MG63 (cell line): ENCODE measurements at regions not wholly inside any gene's neighbourhood (a gene's known extent, or its start where the extent isn't known, plus 50 kb on each side); places are given as distances from the start of the nearest gene placed in this dataset.
A peak's percentile ranks its signal among the peaks of the same experiment; 100 is the strongest.

Experiments used
- DNase-seq: peaks from one replicate; pipeline ENCODE4 v3.0.0-alpha.2; 2020
- H3K27me3 ChIP-seq: fragments of 250-450 bp; sonication (Bioruptor Pico); 2 replicates; pipeline ENCODE4 v1.5.1; 2020; ENCODE audit warnings: mild to moderate bottlenecking, moderate library complexity
- H3K36me3 ChIP-seq: fragments of 250-450 bp; sonication (Bioruptor Pico); 2 replicates; pipeline ENCODE4 v1.5.1; 2020; ENCODE audit warnings: mild to moderate bottlenecking, moderate library complexity
- H3K4me3 ChIP-seq: fragments of 250-450 bp; sonication (Bioruptor Pico); 2 replicates; pipeline ENCODE4 v1.5.1; 2020; ENCODE audit warnings: mild to moderate bottlenecking, moderate library complexity
- H3K9me3 ChIP-seq: fragments of 250-450 bp; sonication (Bioruptor Pico); 2 replicates; pipeline ENCODE4 v1.5.1; 2020; ENCODE audit warnings: mild to moderate bottlenecking, moderate library complexity

GRCh38 chr7:153324094-153324493 lies 564.5 kb downstream of the ACTR3B start:
- no peak for DNase-seq
- Histone ChIP-seq H3K27me3 (no peaks in the 10 kb centered on the region), H3K4me3 (no peak overlapping the region)

DNA sequence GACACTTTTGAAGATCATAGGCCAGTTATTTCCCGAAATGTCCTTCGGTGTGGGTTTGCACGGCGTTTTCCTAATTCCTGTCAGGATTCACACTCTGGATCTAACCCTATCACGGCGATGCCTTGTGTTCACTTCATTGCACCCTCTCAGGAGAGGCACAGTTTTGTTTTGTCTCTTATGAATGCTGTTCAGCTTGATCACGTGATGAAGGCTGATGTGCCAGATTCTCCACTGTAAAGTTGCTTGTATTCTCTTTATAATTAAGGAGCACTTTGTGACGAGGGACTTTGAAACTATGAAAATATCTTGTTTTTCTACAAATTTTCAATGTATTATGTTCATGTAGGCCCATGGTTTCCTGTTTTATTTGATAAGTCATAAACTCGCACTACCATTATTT lies 568.1 kb downstream of the ACTR3B start:
- Histone ChIP-seq H3K36me3 (no peaks in the 10 kb centered on the region), H3K9me3 (no peaks in the 10 kb centered on the region), H3K4me3 (no peak overlapping the region), H3K27me3 (no peaks in the 10 kb centered on the region)
- DNase-seq, result no peak

More at GRCh38 chr7:153324094-153324493, 564.5 kb downstream of the ACTR3B start:
- no peaks in the 10 kb centered on the region for H3K36me3 ChIP-seq
- no peaks in the 10 kb centered on the region for H3K9me3 ChIP-seq

DNA sequence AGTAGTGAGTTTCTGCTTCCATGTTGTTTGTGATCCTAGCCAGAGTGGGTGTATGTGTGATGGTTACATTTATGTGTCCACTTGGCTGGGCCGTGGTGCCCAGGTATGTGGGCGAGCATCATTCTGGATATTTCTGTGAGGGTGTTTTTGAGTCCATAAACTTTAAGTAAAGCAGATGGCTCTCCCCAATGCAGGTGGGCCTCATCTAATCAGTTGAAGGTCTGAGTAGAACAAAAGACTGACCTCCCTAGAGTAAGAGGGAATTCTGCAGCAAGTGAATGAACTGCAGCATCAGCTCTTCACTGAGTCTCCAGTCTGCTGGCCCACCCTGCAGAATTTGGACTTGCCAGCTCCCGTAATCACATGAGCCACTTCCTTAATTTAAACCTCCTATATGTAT lies 571.9 kb downstream of the ACTR3B start:
- Histone ChIP-seq H3K4me3 (no peak overlapping the region), H3K36me3 (no peaks in the 10 kb centered on the region), H3K9me3 (no peaks in the 10 kb centered on the region), H3K27me3 (no peaks in the 10 kb centered on the region)
- DNase-seq, result no peak

GRCh38 chr7:153354071-153354470 lies 594.5 kb downstream of the ACTR3B start:
- Histone ChIP-seq H3K36me3 (no peaks in the 10 kb centered on the region), H3K9me3 (no peaks in the 10 kb centered on the region), H3K27me3 (no peaks in the 10 kb centered on the region), H3K4me3 (no peak overlapping the region)
- no peak for DNase-seq

GRCh38 chr7:153370092-153370491 lies 610.5 kb downstream of the ACTR3B start:
- H3K36me3 ChIP-seq, result no peaks in the 10 kb centered on the region
- DNase-seq, result no peak
- no peak overlapping the region for H3K4me3 ChIP-seq
- no peaks in the 10 kb centered on the region for H3K27me3 ChIP-seq
- no peaks in the 10 kb centered on the region for H3K9me3 ChIP-seq

- Histone ChIP-seq H3K27me3 (no peaks in the 10 kb centered on the region), H3K36me3 (no peaks in the 10 kb centered on the region), H3K9me3 (no peaks in the 10 kb centered on the region), H3K4me3 (no peak overlapping the region)
- DNase-seq, result no peak
These were observed 621.1 kb downstream of the ACTR3B start for GRCh38 chr7:153380636-153381035.

- Histone ChIP-seq H3K4me3 (peak overlapping the region; percentile 21; the same call in 1 of the 2 replicates), H3K36me3 (no peaks in the 10 kb centered on the region), H3K9me3 (no peaks in the 10 kb centered on the region), H3K27me3 (no peaks in the 10 kb centered on the region)
- DNase-seq, result peak; percentile 11
These were observed 621.9 kb downstream of the ACTR3B start for GRCh38 chr7:153381275-153382040.

DNA sequence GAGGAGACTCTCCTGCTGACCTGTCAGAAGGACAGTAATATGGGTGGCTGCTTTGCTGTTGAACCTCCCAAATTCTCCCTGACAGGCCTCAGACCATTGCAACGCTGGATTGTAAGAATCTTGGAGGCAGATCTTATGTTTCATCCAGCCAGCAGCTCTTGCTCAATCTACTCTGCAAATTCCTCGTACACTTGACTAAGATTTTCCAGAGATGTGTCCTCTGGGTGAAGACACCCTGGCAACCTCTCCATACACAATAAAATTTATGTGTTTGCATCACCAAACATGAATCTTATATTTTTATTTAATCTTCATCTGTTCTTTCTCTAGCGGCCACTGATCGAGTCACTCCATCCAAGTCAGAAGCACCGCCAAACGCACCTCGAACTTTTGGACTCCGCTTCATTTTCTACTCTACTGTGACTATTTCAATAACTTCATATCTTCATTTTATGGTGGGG lies 623.1 kb downstream of the ACTR3B start:
- Histone ChIP-seq H3K36me3 (no peaks in the 10 kb centered on the region), H3K9me3 (no peaks in the 10 kb centered on the region), H3K4me3 (no peak overlapping the region), H3K27me3 (no peaks in the 10 kb centered on the region)
- DNase-seq, result no peak

- DNase-seq, result no peak
- Histone ChIP-seq H3K9me3 (no peaks in the 10 kb centered on the region), H3K27me3 (no peaks in the 10 kb centered on the region), H3K36me3 (no peaks in the 10 kb centered on the region), H3K4me3 (no peak overlapping the region)
These were observed 624.2 kb downstream of the ACTR3B start for GRCh38 chr7:153383781-153384180.

- Histone ChIP-seq H3K9me3 (no peaks in the 10 kb centered on the region), H3K36me3 (no peaks in the 10 kb centered on the region), H3K27me3 (no peaks in the 10 kb centered on the region), H3K4me3 (no peak overlapping the region)
- DNase-seq, result no peak
These were observed 626.0 kb downstream of the ACTR3B start for GRCh38 chr7:153385502-153385901.

GRCh38 chr7:153386556-153386955 lies 627.0 kb downstream of the ACTR3B start:
- no peak for DNase-seq
- Histone ChIP-seq H3K36me3 (no peaks in the 10 kb centered on the region), H3K27me3 (no peaks in the 10 kb centered on the region), H3K9me3 (no peaks in the 10 kb centered on the region), H3K4me3 (no peak overlapping the region)

DNA sequence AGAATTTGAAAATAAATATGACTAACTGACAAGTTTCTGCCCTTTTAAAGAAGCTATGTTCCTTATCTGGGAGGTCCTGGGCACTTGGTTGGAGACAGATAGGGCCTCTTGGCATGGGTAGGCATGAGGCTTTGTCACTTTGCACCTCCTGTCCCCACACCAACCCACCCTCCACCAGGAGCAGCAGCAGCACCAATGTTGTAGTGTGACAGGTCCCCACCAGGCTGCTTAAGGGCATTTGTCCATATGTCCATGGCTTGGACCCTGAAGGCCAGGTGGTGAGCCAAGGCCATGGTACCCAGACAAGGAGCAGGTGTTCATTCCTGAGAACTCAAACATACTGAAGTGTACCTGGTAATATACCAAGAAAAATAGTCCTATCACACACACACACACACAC lies 629.1 kb downstream of the ACTR3B start:
- H3K9me3 ChIP-seq, result no peaks in the 10 kb centered on the region
- no peak for DNase-seq
- no peaks in the 10 kb centered on the region for H3K36me3 ChIP-seq
- H3K27me3 ChIP-seq, result no peaks in the 10 kb centered on the region
- no peak overlapping the region for H3K4me3 ChIP-seq

DNA sequence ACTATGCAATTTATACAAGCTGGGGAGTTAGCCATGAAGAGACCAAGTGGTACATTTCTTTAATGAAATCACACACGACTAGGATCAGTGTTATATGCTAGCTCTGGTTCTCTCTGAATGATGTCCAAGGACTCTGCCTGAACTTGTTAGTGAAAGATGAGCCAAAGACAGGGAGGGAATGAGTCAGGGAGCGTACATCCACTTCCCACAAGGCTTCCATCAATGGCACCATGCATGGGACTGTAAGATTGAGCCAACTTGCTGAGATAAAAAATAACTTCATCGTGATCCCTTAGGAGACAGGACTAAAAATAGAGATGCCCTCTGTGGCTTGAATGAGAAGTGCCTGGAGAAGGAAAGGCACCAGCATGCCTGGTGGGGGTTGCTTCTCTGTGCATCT lies 629.7 kb downstream of the ACTR3B start:
- Histone ChIP-seq H3K4me3 (no peak overlapping the region), H3K27me3 (no peaks in the 10 kb centered on the region), H3K36me3 (no peaks in the 10 kb centered on the region), H3K9me3 (no peaks in the 10 kb centered on the region)
- peak; percentile 49 for DNase-seq

- H3K4me3 ChIP-seq, result no peak overlapping the region
- DNase-seq, result no peak
- H3K36me3 ChIP-seq, result no peaks in the 10 kb centered on the region
- H3K9me3 ChIP-seq, result no peaks in the 10 kb centered on the region
- no peaks in the 10 kb centered on the region for H3K27me3 ChIP-seq
These were observed 631.4 kb downstream of the ACTR3B start for GRCh38 chr7:153390955-153391354.

DNA sequence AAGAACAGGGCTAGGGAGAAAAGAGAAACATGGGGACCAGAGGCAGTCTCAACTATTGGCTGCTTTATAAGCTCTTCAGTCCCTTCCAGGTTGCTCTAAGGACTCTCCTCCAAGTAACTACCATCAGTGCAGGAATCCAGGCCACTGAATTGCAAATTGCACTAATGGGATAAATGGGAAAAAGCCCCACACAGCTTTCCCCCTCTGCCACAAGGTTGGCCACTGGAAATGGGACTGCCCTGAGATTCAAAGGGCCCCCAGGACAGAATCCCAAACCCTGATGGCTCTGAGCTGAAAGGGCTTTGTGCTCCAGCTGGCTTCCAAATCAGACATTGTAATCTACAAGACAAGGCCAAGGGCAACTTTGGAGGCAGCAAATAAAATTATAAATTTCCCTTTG lies 633.2 kb downstream of the ACTR3B start:
- Histone ChIP-seq H3K27me3 (no peaks in the 10 kb centered on the region), H3K9me3 (no peaks in the 10 kb centered on the region), H3K36me3 (no peaks in the 10 kb centered on the region), H3K4me3 (no peak overlapping the region)
- DNase-seq, result no peak

DNA sequence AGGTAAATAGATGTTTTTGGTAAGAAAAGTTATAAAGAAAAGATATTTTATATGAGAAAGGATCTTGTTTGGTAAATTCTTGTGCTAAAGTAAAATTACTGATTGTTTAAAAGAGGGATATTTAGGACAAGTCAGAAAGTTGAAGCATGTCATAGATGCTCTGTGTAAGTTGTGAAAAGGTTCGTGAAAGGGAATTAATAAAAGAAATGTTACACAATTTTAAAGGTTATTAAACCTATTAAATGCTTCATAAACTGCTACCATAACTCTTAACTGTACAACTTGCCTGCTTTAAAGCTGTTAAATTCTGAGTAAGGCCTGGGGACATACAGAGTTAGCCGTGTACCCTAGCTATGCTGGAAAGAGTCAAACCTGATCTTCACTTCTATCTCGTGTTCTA lies 634.1 kb downstream of the ACTR3B start:
- H3K36me3 ChIP-seq, result no peaks in the 10 kb centered on the region
- H3K4me3 ChIP-seq, result no peak overlapping the region
- DNase-seq, result no peak
- H3K9me3 ChIP-seq, result no peaks in the 10 kb centered on the region
- no peaks in the 10 kb centered on the region for H3K27me3 ChIP-seq

GRCh38 chr7:153396475-153396874 lies 636.9 kb downstream of the ACTR3B start:
- no peak for DNase-seq
- Histone ChIP-seq H3K27me3 (no peaks in the 10 kb centered on the region), H3K36me3 (no peaks in the 10 kb centered on the region)

DNA sequence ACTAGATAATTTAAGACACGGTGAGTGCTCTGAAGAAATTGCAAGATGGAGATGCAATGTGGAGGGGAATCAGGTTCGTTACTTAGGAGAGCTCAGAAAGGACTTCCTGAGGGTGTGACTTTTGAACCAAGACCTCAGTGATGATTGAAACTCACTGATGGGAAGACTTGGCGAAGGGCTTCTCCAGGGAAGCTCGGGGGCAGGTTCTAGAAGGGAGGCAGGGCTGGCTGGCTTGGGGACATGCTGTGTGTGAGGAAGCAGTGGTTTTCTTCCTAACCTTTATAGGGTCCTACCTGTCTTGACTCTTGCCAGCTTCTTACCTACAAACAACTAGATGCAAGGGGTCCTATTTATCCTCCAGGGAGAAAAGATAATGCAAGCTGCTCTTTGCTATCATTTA lies 637.9 kb downstream of the ACTR3B start:
- H3K4me3 ChIP-seq, result no peak overlapping the region
- H3K9me3 ChIP-seq, result no peaks in the 10 kb centered on the region
- DNase-seq, result no peak
- no peaks in the 10 kb centered on the region for H3K36me3 ChIP-seq
- H3K27me3 ChIP-seq, result no peaks in the 10 kb centered on the region

More at GRCh38 chr7:153396475-153396874, 636.9 kb downstream of the ACTR3B start:
- no peaks in the 10 kb centered on the region for H3K9me3 ChIP-seq
- H3K4me3 ChIP-seq, result no peak overlapping the region
